NCI-H2227 (cell line): ENCODE measurements at regions not wholly inside any gene's neighbourhood (a gene's known extent, or its start where the extent isn't known, plus 50 kb on each side); places are given as distances from the start of the nearest gene placed in this dataset.

Experiments
- DNase-seq: peaks from one replicate; lab custom pipeline; 2025; ENCODE audit not compliant: unreplicated experiment; lab: John Stamatoyannopoulos, UW

- no peak for DNase-seq
Observed at GRCh38 chr16:55948230-55948629, 73.1 kb upstream of the CES5A start.

- no peak for DNase-seq
Observed at GRCh38 chr16:55947366-55947765, 72.2 kb upstream of the CES5A start.

GRCh38 chr16:55944377-55944802, 69.2 kb upstream of the CES5A start:
- peak; percentile 78 for DNase-seq

- DNase-seq = no peak
Observed at GRCh38 chr16:55943267-55943666, 68.1 kb upstream of the CES5A start.

- no peak for DNase-seq
Observed at GRCh38 chr16:55942821-55943220, 67.6 kb upstream of the CES5A start.

GRCh38 chr16:55941552-55941951, 66.4 kb upstream of the CES5A start:
- DNase-seq = no peak

GRCh38 chr16:55938126-55938525, 63.0 kb upstream of the CES5A start:
- DNase-seq = no peak

GRCh38 chr16:55933038-55933437, 57.9 kb upstream of the CES5A start:
- DNase-seq = no peak

GRCh38 chr16:55930036-55930435, 54.9 kb upstream of the CES5A start:
- no peak for DNase-seq

- DNase-seq = no peak
Observed at GRCh38 chr16:55929181-55929580, 54.0 kb upstream of the CES5A start.

- DNase-seq = no peak
Observed at GRCh38 chr16:55925242-55925641, 50.1 kb upstream of the CES5A start.
